ENCODE measurements at regions not wholly inside any gene's neighbourhood (a gene's known extent, or its start where the extent isn't known, plus 50 kb on each side); places are given as distances from the start of the nearest gene placed in this dataset.

DNA sequence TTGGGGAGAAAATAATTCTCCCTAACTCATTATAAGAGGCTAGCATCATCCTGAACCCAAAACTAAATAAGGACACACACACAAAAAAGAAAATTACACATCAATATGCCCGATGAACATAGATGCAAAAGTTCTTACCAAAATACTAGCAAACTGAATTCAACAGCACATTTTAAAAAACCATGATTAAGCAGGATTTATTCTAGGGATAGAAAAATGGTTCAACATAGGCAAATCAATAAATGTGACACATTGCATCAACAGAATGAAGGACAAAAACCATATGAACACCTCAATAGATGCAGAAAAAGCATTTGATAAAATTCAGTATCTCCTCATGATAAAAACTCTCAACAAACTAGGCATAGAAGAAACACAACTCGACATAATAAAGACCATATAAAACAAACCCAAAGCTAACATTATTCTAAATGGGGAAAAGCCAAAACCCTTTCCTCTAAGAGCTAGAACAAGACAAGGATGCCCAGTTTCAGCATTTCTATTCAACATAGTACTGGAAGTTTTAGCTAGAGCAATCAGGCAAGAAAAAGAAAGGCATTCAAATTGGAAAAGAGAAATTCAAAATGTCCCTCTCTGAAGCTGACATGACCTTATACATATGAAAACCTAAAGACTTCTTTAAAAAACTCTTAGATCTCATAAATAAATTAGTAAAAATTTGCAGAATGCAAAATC lies 200.9 kb downstream of the NKX6-1 start (continued):
- TF ChIP-seq, protein P1, sequence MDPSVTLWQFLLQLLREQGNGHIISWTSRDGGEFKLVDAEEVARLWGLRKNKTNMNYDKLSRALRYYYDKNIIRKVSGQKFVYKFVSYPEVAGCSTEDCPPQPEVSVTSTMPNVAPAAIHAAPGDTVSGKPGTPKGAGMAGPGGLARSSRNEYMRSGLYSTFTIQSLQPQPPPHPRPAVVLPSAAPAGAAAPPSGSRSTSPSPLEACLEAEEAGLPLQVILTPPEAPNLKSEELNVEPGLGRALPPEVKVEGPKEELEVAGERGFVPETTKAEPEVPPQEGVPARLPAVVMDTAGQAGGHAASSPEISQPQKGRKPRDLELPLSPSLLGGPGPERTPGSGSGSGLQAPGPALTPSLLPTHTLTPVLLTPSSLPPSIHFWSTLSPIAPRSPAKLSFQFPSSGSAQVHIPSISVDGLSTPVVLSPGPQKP (IDR thresholded peaks at IDR 0.05; ENCODE audit: low read depth, low read length), result no peak
- TF ChIP-seq CHD4 (IDR thresholded peaks at IDR 0.05) (no peak), SRF (IDR thresholded peaks at IDR 0.05; ENCODE audit: low read depth in 2 of 2, low read length in 2 of 2) (no peak)

- in situ Hi-C loops (cut with MboI) (no loop called here), intact Hi-C loops (cut with micrococcal nuclease; ENCODE audit: unreplicated experiment) (no loop called here)
- H3K9me3 ChIP-seq (replicated peaks; ENCODE audit: control insufficient read depth, insufficient read depth, low read length), result no peaks in the 10 kb centered on the region
- no peaks in the 10 kb centered on the region for H3K79me2 ChIP-seq (ENCODE audit: control insufficient read depth, insufficient read depth, low read length)
- no peak for TF ChIP-seq USF2 (IDR thresholded peaks at IDR 0.05; ENCODE audit: borderline replicate concordance, low read depth, low read length)
- TF ChIP-seq, protein P2, sequence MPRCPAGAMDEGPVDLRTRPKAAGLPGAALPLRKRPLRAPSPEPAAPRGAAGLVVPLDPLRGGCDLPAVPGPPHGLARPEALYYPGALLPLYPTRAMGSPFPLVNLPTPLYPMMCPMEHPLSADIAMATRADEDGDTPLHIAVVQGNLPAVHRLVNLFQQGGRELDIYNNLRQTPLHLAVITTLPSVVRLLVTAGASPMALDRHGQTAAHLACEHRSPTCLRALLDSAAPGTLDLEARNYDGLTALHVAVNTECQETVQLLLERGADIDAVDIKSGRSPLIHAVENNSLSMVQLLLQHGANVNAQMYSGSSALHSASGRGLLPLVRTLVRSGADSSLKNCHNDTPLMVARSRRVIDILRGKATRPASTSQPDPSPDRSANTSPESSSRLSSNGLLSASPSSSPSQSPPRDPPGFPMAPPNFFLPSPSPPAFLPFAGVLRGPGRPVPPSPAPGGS (IDR thresholded peaks at IDR 0.05; ENCODE audit: borderline replicate concordance, insufficient read depth, low read depth, low read length, poor library complexity, severe bottlenecking), result no peak
- no peak for TF ChIP-seq TARDBP (IDR thresholded peaks at IDR 0.05; ENCODE audit: borderline replicate concordance)
- TF ChIP-seq MEF2B (IDR thresholded peaks at IDR 0.05; ENCODE audit: partially characterized antibody, poor library complexity, severe bottlenecking), result no peak
- TF ChIP-seq NFYB (IDR thresholded peaks at IDR 0.05; ENCODE audit: insufficient read depth, low read depth, low read length), result no peak
- no peak for TF ChIP-seq CBFB (IDR thresholded peaks at IDR 0.05; ENCODE audit: low read depth)
- TF ChIP-seq GABPA (IDR thresholded peaks at IDR 0.05; ENCODE audit: low read depth), result no peak
- no peak for TF ChIP-seq CEBPB (IDR thresholded peaks at IDR 0.05; ENCODE audit: borderline replicate concordance in 1 of 2, low read depth in 2 of 2, low read length in 2 of 2)
- ChIA-PET CTCF (no interaction called here), SMC1A (ENCODE audit: uncharacterized antibody, unreplicated experiment) (no interaction called here), RAD21 (ENCODE audit: unreplicated experiment) (no interaction called here), POLR2A (no interaction called here)
- no peak overlapping the region for H3K4me3 ChIP-seq
- no peak overlapping the region for H3K27ac ChIP-seq (ENCODE audit: control insufficient read depth, insufficient read depth)
- H2AFZ ChIP-seq (ENCODE audit: control insufficient read depth, low read depth, low read length), result no peak overlapping the region
- FAIRE-seq, result no peak
- H3K9ac ChIP-seq (ENCODE audit: control insufficient read depth, insufficient read depth, low read length), result no peak overlapping the region
- no peak for DNase-seq (ENCODE audit: low read depth, low spot score)
- no TSS peak for BruUV-seq (replicated peaks)
- 15% methylated on average over 2 of the region's 2 CpGs for WGBS (ENCODE audit: insufficient coverage, insufficient replicate concordance, low lambda C conversion rate, missing lambda C conversion rate)
- no peaks in the 10 kb centered on the region for H3K36me3 ChIP-seq (ENCODE audit: control insufficient read depth in 2 of 2, insufficient read depth in 2 of 2, low read length in 1 of 2)
- H3K27me3 ChIP-seq (replicated peaks in 1 of 2; ENCODE audit: control insufficient read depth in 2 of 2, insufficient read depth in 2 of 2, low read length in 1 of 2), result no peaks in the 10 kb centered on the region
- no peak overlapping the region for H3K4me2 ChIP-seq (ENCODE audit: control insufficient read depth, insufficient read depth)
- H4K20me1 ChIP-seq (ENCODE audit: control insufficient read depth, insufficient read depth), result no peaks in the 10 kb centered on the region
- ATAC-seq, result no peak
- H3K4me1 ChIP-seq (ENCODE audit: control insufficient read depth, insufficient read depth, low read length), result no peaks in the 10 kb centered on the region
These were observed 207.1 kb downstream of the NKX6-1 start for GRCh38 chr4:84291969-84292368.
